ELR (cell line): ENCODE measurements at regions not wholly inside any gene's neighbourhood (a gene's known extent, or its start where the extent isn't known, plus 50 kb on each side); places are given as distances from the start of the nearest gene placed in this dataset.
A peak's percentile ranks its signal among the peaks of the same experiment; 100 is the strongest.
"Not testable (repeated sequence)": the region's sequence is repeated elsewhere in the genome, so short reads cannot be mapped to it uniquely, and the experiment has no call there.

ENCODE experiments used
- DNase-seq: peaks from one replicate; pipeline ENCODE4 v3.0.0-alpha.2; 2015; ENCODE audit warnings: low read depth

GRCh38 chr11:96447208-96448110 lies 57.6 kb downstream of the JRKL start:
- DNase-seq, result no peak

GRCh38 chr11:96448225-96448624 lies 58.4 kb downstream of the JRKL start:
- DNase-seq, result no peak

GRCh38 chr11:96456111-96456510 lies 66.3 kb downstream of the JRKL start:
- no peak for DNase-seq

GRCh38 chr11:96459751-96460150 lies 69.9 kb downstream of the JRKL start:
- no peak for DNase-seq

GRCh38 chr11:96461871-96462270 lies 72.1 kb downstream of the JRKL start:
- DNase-seq, result no peak

GRCh38 chr11:96464700-96465307 lies 75.0 kb downstream of the JRKL start:
- DNase-seq, result peak; percentile 88

GRCh38 chr11:96465512-96465911 lies 75.7 kb downstream of the JRKL start:
- DNase-seq, result no peak

GRCh38 chr11:96466607-96467006 lies 76.8 kb downstream of the JRKL start:
- DNase-seq, result no peak

GRCh38 chr11:96469776-96470175 lies 80.0 kb downstream of the JRKL start:
- no peak for DNase-seq

- DNase-seq, result peak; percentile 25
Observed at GRCh38 chr11:96470521-96470920, 80.7 kb downstream of the JRKL start.

GRCh38 chr11:96472085-96472484 lies 82.3 kb downstream of the JRKL start:
- DNase-seq, result no peak

- DNase-seq, result no peak
Observed at GRCh38 chr11:96474263-96474662, 84.5 kb downstream of the JRKL start.

- peak; percentile 20 for DNase-seq
Observed at GRCh38 chr11:96481204-96481603, 91.4 kb downstream of the JRKL start.

- DNase-seq, result no peak
Observed at GRCh38 chr11:96481771-96482170, 92.0 kb downstream of the JRKL start.

GRCh38 chr11:96482193-96482592 lies 92.4 kb downstream of the JRKL start:
- no peak for DNase-seq

- DNase-seq, result no peak
Observed at GRCh38 chr11:96483374-96483955, 93.7 kb downstream of the JRKL start.

- no peak for DNase-seq
Observed at GRCh38 chr11:96484361-96484760, 94.5 kb downstream of the JRKL start.

GRCh38 chr11:96486890-96487611 lies 97.2 kb downstream of the JRKL start:
- DNase-seq, result peak; percentile 69

GRCh38 chr11:96488911-96489310 lies 99.1 kb downstream of the JRKL start:
- DNase-seq, result not testable (repeated sequence)

GRCh38 chr11:96500440-96500839 lies 110.6 kb downstream of the JRKL start:
- no peak for DNase-seq

- no peak for DNase-seq
Observed at GRCh38 chr11:96506041-96506440, 116.2 kb downstream of the JRKL start.

GRCh38 chr11:96506953-96507354 lies 117.1 kb downstream of the JRKL start:
- no peak for DNase-seq
